K562 (cell line): ENCODE measurements at regions not wholly inside any gene's neighbourhood (a gene's known extent, or its start where the extent isn't known, plus 50 kb on each side); places are given as distances from the start of the nearest gene placed in this dataset.

Source experiments
- FIP1L1 ChIP-seq: fragments of 200-400 bp; formaldehyde crosslinking; IDR thresholded peaks from 2 replicates; pipeline ENCODE4 v1.6.1; 2018; ENCODE audit warnings: mild to moderate bottlenecking, low read depth, low read length; ENCODE audit not compliant: poor library complexity, severe bottlenecking
- GABPB2 ChIP-seq: fragments of 250-450 bp; sonication (Bioruptor Pico); conservative IDR thresholded peaks from 2 replicates; pipeline ENCODE4 v1.5.1; 2021; ENCODE audit warnings: mild to moderate bottlenecking
- HDAC3 ChIP-seq: fragments of 450-650 bp; IDR thresholded peaks from 2 replicates; pipeline ENCODE4 v1.6.1; 2018; ENCODE audit warnings: borderline replicate concordance, mild to moderate bottlenecking, moderate library complexity; ENCODE audit not compliant: partially characterized antibody
- HSF4 ChIP-seq: fragments of 250-450 bp; sonication (Bioruptor Pico); IDR thresholded peaks from 2 replicates; pipeline ENCODE4 v2.1.2; 2022; ENCODE audit warnings: mild to moderate bottlenecking, moderate library complexity, borderline replicate concordance
- KDM2B ChIP-seq: fragments of 250-450 bp; sonication (Bioruptor Pico); IDR thresholded peaks from 2 replicates; pipeline ENCODE4 v1.8.0; 2021; ENCODE audit warnings: mild to moderate bottlenecking, moderate library complexity
- NCOA4 ChIP-seq: fragments of 450-650 bp; IDR thresholded peaks from 2 replicates; pipeline ENCODE4 v1.6.1; 2018; ENCODE audit warnings: mild to moderate bottlenecking; ENCODE audit not compliant: partially characterized antibody
- PML ChIP-seq: IDR thresholded peaks from 2 replicates; pipeline ENCODE4 v1.6.1; 2012; ENCODE audit warnings: low read length, inconsistent platforms
- POLR2AphosphoS2 ChIP-seq: IDR thresholded peaks from 2 replicates; pipeline ENCODE4 v1.6.1; 2012; ENCODE audit warnings: low read length, improper control_type of control experiment
- RBM34 ChIP-seq: fragments of 200-400 bp; formaldehyde crosslinking; IDR thresholded peaks from 2 replicates; pipeline ENCODE4 v1.6.1; 2018; ENCODE audit warnings: low read length, borderline replicate concordance; ENCODE audit not compliant: insufficient read depth
- SRF ChIP-seq, 2 experiments: fragments of 250-450, 450-650 bp in 1 of 2; sonication (Bioruptor Pico) in 1 of 2; sonication (generic) in 1 of 2; formaldehyde crosslinking; IDR thresholded peaks; 2 replicates each; pipeline versions ENCODE4 v1.5.0 to v1.5.1; 2020 to 2022; ENCODE audit warnings: mild to moderate bottlenecking in 1 of 2, missing genetic modification reagents in 1 of 2
- TEAD4 ChIP-seq, 2 experiments: sonication (generic) in 1 of 2; formaldehyde crosslinking in 1 of 2; IDR thresholded peaks; 2 replicates each; pipeline versions ENCODE4 v1.6.1 to v1.8.0; 2012 to 2022; ENCODE audit warnings: borderline replicate concordance in 1 of 2, inconsistent platforms in 1 of 2, low read length in 1 of 2, mild to moderate bottlenecking in 1 of 2, missing genetic modification reagents in 1 of 2
- TRIM24 ChIP-seq, 2 experiments: fragments of 450-650 bp; IDR thresholded peaks; 2 replicates each; pipeline ENCODE4 v1.6.1; 2016
- WHSC1 ChIP-seq: IDR thresholded peaks from one replicate; pipeline ENCODE4 v1.6.1; 2012; ENCODE audit warnings: low read length, control low read depth, inconsistent platforms
- ZNF174 ChIP-seq: fragments of 250-450 bp; sonication (Bioruptor Pico); IDR thresholded peaks from 2 replicates; pipeline ENCODE4 v1.4.0; 2020; ENCODE audit warnings: mild to moderate bottlenecking
- ZNF431 ChIP-seq: sonication (generic); formaldehyde crosslinking; IDR thresholded peaks from 2 replicates; pipeline ENCODE4 v1.8.0; 2022; ENCODE audit warnings: mild to moderate bottlenecking, missing genetic modification reagents
- ZNF586 ChIP-seq: fragments of 450-650 bp; formaldehyde crosslinking; conservative IDR thresholded peaks from 2 replicates; pipeline ENCODE4 v1.4.0; 2020; ENCODE audit warnings: mild to moderate bottlenecking, moderate library complexity
- TF ChIP-seq, protein P1 (sequence below): fragments of 250-450 bp; sonication (Bioruptor Pico); IDR thresholded peaks from 2 replicates; pipeline ENCODE4 v1.4.0; 2020
- TF ChIP-seq, protein P2 (sequence below): fragments of 450-650 bp; IDR thresholded peaks from 2 replicates; pipeline ENCODE4 v1.6.1; 2014; ENCODE audit warnings: low read depth, mild to moderate bottlenecking, moderate library complexity, borderline replicate concordance
- TF ChIP-seq, protein P3 (sequence below): fragments of 250-450 bp; sonication (Bioruptor Pico); IDR thresholded peaks from 2 replicates; pipeline ENCODE4 v1.6.1; 2021; ENCODE audit warnings: mild to moderate bottlenecking
- TF ChIP-seq, protein P4 (sequence below): fragments of 450-650 bp; IDR thresholded peaks from 2 replicates; pipeline ENCODE4 v1.6.1; 2016

DNA sequence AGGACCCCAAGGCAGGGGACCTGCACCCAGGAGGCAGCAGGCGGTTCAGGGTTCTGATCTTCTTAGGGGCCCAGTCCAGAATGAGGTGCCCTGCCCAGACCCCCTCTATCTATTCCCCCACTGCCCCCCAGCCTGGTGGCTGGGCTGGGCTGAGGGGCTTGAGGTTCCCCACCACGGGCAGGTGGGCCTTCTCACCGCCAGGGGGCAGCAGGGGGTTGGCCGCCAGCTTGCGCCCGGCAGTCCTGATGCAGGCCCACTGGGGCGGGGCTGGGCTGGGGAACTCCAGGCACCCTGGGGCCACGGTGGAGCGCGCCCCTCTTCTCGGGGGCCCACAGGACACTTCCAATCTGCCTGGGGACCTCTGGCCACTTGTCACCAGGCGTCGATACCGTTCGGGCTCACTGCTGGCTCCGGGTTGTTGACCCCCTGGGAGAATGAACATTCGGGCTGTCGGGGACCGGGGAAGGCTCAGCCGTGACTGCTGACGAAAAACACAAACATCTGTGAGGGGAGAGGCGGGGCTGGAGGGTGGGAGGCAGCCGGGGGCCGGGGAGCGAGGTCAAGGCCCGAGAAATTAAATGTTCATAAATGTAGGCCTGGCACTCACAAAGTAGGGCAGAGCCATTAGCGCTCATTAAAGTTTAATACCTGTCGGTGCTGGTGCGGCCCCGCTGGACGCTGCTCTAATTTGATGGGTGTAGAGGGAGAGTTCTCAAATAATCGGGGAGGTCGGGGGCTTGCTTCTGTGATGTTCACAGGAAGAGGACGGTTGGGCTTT, 219.3 kb upstream of the GSE1 start (continued):
- TF ChIP-seq, protein P1, sequence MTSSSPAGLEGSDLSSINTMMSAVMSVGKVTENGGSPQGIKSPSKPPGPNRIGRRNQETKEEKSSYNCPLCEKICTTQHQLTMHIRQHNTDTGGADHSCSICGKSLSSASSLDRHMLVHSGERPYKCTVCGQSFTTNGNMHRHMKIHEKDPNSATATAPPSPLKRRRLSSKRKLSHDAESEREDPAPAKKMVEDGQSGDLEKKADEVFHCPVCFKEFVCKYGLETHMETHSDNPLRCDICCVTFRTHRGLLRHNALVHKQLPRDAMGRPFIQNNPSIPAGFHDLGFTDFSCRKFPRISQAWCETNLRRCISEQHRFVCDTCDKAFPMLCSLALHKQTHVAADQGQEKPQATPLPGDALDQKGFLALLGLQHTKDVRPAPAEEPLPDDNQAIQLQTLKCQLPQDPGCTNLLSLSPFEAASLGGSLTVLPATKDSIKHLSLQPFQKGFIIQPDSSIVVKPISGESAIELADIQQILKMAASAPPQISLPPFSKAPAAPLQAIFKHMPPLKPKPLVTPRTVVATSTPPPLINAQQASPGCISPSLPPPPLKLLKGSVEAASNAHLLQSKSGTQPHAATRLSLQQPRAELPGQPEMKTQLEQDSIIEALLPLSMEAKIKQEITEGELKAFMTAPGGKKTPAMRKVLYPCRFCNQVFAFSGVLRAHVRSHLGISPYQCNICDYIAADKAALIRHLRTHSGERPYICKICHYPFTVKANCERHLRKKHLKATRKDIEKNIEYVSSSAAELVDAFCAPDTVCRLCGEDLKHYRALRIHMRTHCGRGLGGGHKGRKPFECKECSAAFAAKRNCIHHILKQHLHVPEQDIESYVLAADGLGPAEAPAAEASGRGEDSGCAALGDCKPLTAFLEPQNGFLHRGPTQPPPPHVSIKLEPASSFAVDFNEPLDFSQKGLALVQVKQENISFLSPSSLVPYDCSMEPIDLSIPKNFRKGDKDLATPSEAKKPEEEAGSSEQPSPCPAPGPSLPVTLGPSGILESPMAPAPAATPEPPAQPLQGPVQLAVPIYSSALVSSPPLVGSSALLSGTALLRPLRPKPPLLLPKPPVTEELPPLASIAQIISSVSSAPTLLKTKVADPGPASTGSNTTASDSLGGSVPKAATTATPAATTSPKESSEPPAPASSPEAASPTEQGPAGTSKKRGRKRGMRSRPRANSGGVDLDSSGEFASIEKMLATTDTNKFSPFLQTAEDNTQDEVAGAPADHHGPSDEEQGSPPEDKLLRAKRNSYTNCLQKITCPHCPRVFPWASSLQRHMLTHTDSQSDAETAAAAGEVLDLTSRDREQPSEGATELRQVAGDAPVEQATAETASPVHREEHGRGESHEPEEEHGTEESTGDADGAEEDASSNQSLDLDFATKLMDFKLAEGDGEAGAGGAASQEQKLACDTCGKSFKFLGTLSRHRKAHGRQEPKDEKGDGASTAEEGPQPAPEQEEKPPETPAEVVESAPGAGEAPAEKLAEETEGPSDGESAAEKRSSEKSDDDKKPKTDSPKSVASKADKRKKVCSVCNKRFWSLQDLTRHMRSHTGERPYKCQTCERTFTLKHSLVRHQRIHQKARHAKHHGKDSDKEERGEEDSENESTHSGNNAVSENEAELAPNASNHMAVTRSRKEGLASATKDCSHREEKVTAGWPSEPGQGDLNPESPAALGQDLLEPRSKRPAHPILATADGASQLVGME = no peak
- TF ChIP-seq POLR2AphosphoS2 (no peak), TEAD4 (IDR thresholded peaks at IDR 0.05; ENCODE audit: low read length) (no peak; the same call in 1 of the 2 replicates), TEAD4 (CRISPR knock-in tag; IDR thresholded peaks at IDR 0.05; ENCODE audit: borderline replicate concordance) (no peak), WHSC1 (no peak), NCOA4 (no peak), ZNF174 (CRISPR knock-in tag) (no peak), RBM34 (no peak), ZNF586 (CRISPR knock-in tag) (no peak), HSF4 (no peak), FIP1L1 (peak; percentile 54), ZNF431 (CRISPR knock-in tag) (no peak), GABPB2 (CRISPR knock-in tag) (no peak), PML (no peak), SRF (CRISPR knock-in tag; IDR thresholded peaks at IDR 0.05) (no peak), KDM2B (CRISPR knock-in tag) (0 out of 2 replicates have a peak, but pooled peaks have one; percentile 23), HDAC3 (no peak), TRIM24 (IDR thresholded peaks at IDR 0.05) (no peak)
- TF ChIP-seq, protein P2, sequence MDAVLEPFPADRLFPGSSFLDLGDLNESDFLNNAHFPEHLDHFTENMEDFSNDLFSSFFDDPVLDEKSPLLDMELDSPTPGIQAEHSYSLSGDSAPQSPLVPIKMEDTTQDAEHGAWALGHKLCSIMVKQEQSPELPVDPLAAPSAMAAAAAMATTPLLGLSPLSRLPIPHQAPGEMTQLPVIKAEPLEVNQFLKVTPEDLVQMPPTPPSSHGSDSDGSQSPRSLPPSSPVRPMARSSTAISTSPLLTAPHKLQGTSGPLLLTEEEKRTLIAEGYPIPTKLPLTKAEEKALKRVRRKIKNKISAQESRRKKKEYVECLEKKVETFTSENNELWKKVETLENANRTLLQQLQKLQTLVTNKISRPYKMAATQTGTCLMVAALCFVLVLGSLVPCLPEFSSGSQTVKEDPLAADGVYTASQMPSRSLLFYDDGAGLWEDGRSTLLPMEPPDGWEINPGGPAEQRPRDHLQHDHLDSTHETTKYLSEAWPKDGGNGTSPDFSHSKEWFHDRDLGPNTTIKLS = no peak
- TF ChIP-seq, protein P3, sequence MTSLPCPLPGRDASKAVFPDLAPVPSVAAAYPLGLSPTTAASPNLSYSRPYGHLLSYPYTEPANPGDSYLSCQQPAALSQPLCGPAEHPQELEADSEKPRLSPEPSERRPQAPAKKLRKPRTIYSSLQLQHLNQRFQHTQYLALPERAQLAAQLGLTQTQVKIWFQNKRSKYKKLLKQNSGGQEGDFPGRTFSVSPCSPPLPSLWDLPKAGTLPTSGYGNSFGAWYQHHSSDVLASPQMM (CRISPR knock-in tag) = no peak
- TF ChIP-seq, protein P4, sequence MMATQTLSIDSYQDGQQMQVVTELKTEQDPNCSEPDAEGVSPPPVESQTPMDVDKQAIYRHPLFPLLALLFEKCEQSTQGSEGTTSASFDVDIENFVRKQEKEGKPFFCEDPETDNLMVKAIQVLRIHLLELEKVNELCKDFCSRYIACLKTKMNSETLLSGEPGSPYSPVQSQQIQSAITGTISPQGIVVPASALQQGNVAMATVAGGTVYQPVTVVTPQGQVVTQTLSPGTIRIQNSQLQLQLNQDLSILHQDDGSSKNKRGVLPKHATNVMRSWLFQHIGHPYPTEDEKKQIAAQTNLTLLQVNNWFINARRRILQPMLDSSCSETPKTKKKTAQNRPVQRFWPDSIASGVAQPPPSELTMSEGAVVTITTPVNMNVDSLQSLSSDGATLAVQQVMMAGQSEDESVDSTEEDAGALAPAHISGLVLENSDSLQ = no peak
